H9 (cell line): ENCODE measurements at regions not wholly inside any gene's neighbourhood (a gene's known extent, or its start where the extent isn't known, plus 50 kb on each side); places are given as distances from the start of the nearest gene placed in this dataset.

ENCODE experiments used
- DNase-seq: peaks from one replicate; pipeline ENCODE4 v3.0.0-alpha.2; 2017
- H2AFZ ChIP-seq: one replicate; pipeline ENCODE4 v1.6.1; 2013; ENCODE audit warnings: mild to moderate bottlenecking, low read length, control low read depth, moderate library complexity
- H2AK5ac ChIP-seq: 2 replicates; pipeline ENCODE4 v1.6.1; 2013; ENCODE audit warnings: low read length, control low read depth, mixed read lengths; ENCODE audit not compliant: insufficient read length
- H2BK120ac ChIP-seq: one replicate; pipeline ENCODE4 v1.6.1; 2013; ENCODE audit warnings: low read depth, mild to moderate bottlenecking, low read length, control low read depth, inconsistent platforms; ENCODE audit not compliant: poor library complexity, severe bottlenecking
- H2BK12ac ChIP-seq: 2 replicates; pipeline ENCODE4 v1.6.1; 2013; ENCODE audit warnings: low read length, control low read depth, mixed read lengths, low read depth; ENCODE audit not compliant: insufficient read length
- H2BK15ac ChIP-seq: 2 replicates; pipeline ENCODE4 v1.6.1; 2013; ENCODE audit warnings: low read depth, low read length, control low read depth
- H2BK20ac ChIP-seq: one replicate; pipeline ENCODE4 v1.6.1; 2013; ENCODE audit warnings: low read depth, mild to moderate bottlenecking, low read length, control low read depth, inconsistent platforms; ENCODE audit not compliant: poor library complexity, severe bottlenecking
- H2BK5ac ChIP-seq: 2 replicates; pipeline ENCODE4 v1.6.1; 2013; ENCODE audit warnings: low read length, control low read depth, mixed read lengths; ENCODE audit not compliant: insufficient read length
- H3K14ac ChIP-seq: 2 replicates; pipeline ENCODE4 v1.6.1; 2013; ENCODE audit warnings: low read length, control low read depth; ENCODE audit not compliant: insufficient read depth
- H3K18ac ChIP-seq: 2 replicates; pipeline ENCODE4 v1.6.1; 2013; ENCODE audit warnings: low read depth, mild to moderate bottlenecking, mixed read lengths, low read length, control low read depth; ENCODE audit not compliant: insufficient read length
- H3K23ac ChIP-seq: 2 replicates; pipeline ENCODE4 v1.6.1; 2013; ENCODE audit warnings: low read length, control low read depth, mixed read lengths, low read depth; ENCODE audit not compliant: insufficient read length
- H3K23me2 ChIP-seq: 2 replicates; pipeline ENCODE4 v1.6.1; 2013; ENCODE audit warnings: low read depth, mild to moderate bottlenecking, mixed read lengths, low read length, control low read depth; ENCODE audit not compliant: insufficient read length, poor library complexity, severe bottlenecking
- H3K27ac ChIP-seq: 2 replicates; pipeline ENCODE4 v1.5.1; 2013; ENCODE audit warnings: low read length, control low read depth, mixed read lengths, low read depth; ENCODE audit not compliant: insufficient read length
- H3K27me3 ChIP-seq: 2 replicates; pipeline ENCODE4 v1.6.1; 2013; ENCODE audit warnings: low read length, control low read depth, inconsistent platforms; ENCODE audit not compliant: insufficient read depth
- H3K4ac ChIP-seq: 2 replicates; pipeline ENCODE4 v1.6.1; 2013; ENCODE audit warnings: low read depth, mild to moderate bottlenecking, control low read depth, inconsistent platforms, low read length, moderate library complexity
- H3K4me1 ChIP-seq: 2 replicates; pipeline ENCODE4 v1.6.1; 2013; ENCODE audit warnings: low read length, control low read depth, inconsistent platforms; ENCODE audit not compliant: insufficient read depth
- H3K4me2 ChIP-seq: 2 replicates; pipeline ENCODE4 v1.6.1; 2013; ENCODE audit warnings: low read length, control low read depth, mixed read lengths; ENCODE audit not compliant: insufficient read length, insufficient read depth
- H3K56ac ChIP-seq: 2 replicates; pipeline ENCODE4 v1.6.1; 2013; ENCODE audit warnings: low read depth, mild to moderate bottlenecking, mixed read lengths, low read length, control low read depth; ENCODE audit not compliant: insufficient read length
- H3K79me1 ChIP-seq: 2 replicates; pipeline ENCODE4 v1.6.1; 2013; ENCODE audit warnings: low read depth, mild to moderate bottlenecking, moderate library complexity, low read length, control low read depth, inconsistent platforms; ENCODE audit not compliant: insufficient read depth, poor library complexity, severe bottlenecking
- H3K79me2 ChIP-seq: 2 replicates; pipeline ENCODE4 v1.6.1; 2013; ENCODE audit warnings: low read length, control low read depth, inconsistent platforms; ENCODE audit not compliant: insufficient read depth
- H3K9ac ChIP-seq: 2 replicates; pipeline ENCODE4 v1.6.1; 2013; ENCODE audit warnings: low read length, control low read depth, mixed read lengths; ENCODE audit not compliant: insufficient read length; ENCODE audit errors: extremely low read depth
- H3K9me3 ChIP-seq: one replicate; pipeline ENCODE4 v1.6.1; 2013; ENCODE audit warnings: low read depth, low read length, inconsistent platforms; ENCODE audit not compliant: control insufficient read depth
- H3T11ph ChIP-seq: one replicate; pipeline ENCODE4 v1.6.1; 2013; ENCODE audit warnings: mild to moderate bottlenecking, low read length, control low read depth, inconsistent platforms
- H4K20me1 ChIP-seq: one replicate; pipeline ENCODE4 v1.6.1; 2013; ENCODE audit not compliant: control insufficient read depth, insufficient read length, insufficient read depth
- H4K5ac ChIP-seq: 2 replicates; pipeline ENCODE4 v1.6.1; 2013; ENCODE audit warnings: low read depth, mild to moderate bottlenecking, mixed read lengths, low read length, control low read depth; ENCODE audit not compliant: insufficient read length
- H4K8ac ChIP-seq: replicated peaks from 2 replicates; pipeline ENCODE4 v1.6.1; 2013; ENCODE audit warnings: low read length, control low read depth, mixed read lengths, low read depth; ENCODE audit not compliant: insufficient read length
- H4K91ac ChIP-seq: 2 replicates; pipeline ENCODE4 v1.6.1; 2013; ENCODE audit warnings: low read depth, mild to moderate bottlenecking, moderate library complexity, mixed read lengths, low read length, control low read depth; ENCODE audit not compliant: insufficient read length
- H3K27ac Mint-ChIP-seq, 3 experiments: 2 replicates in 2 of 3; 3 replicates in 1 of 3; pipeline ENCODE4 v1.8.0; 2020 to 2021; ENCODE audit warnings: mixed read lengths in 3 of 3, mild to moderate bottlenecking in 1 of 3, moderate library complexity in 1 of 3
- H3K27me3 Mint-ChIP-seq: 2 replicates; pipeline ENCODE4 v1.8.0; 2021; ENCODE audit warnings: low read depth, mild to moderate bottlenecking, moderate library complexity, mixed read lengths
- H3K36me3 Mint-ChIP-seq, 3 experiments: 2 replicates in 2 of 3; 3 replicates in 1 of 3; pipeline ENCODE4 v1.8.0; 2020 to 2021; ENCODE audit warnings: low read depth in 3 of 3, mixed read lengths in 3 of 3; ENCODE audit not compliant: insufficient read depth in 1 of 3
- H3K4me1 Mint-ChIP-seq, 2 experiments: 2 replicates each; pipeline ENCODE4 v1.8.0; 2020; ENCODE audit warnings: mixed read lengths in 2 of 2
- H3K4me3 Mint-ChIP-seq, 2 experiments: 2 replicates in 1 of 2; 3 replicates in 1 of 2; pipeline ENCODE4 v1.8.0; 2020 to 2021; ENCODE audit warnings: mild to moderate bottlenecking in 2 of 2, mixed read lengths in 2 of 2, moderate library complexity in 1 of 2
- H3K9me3 Mint-ChIP-seq, 2 experiments: 2 replicates in 1 of 2; 3 replicates in 1 of 2; pipeline ENCODE4 v1.8.0; 2020; ENCODE audit warnings: mild to moderate bottlenecking in 2 of 2, mixed read lengths in 2 of 2, moderate library complexity in 1 of 2
- CTCF ChIP-seq: fragments of 200-600 bp; sonication (generic); conservative IDR thresholded peaks from 3 replicates; pipeline ENCODE4 v1.8.0; 2021; ENCODE audit warnings: antibody characterized with exemption, mild to moderate bottlenecking
- WGBS: extraction: QIAGEN DNeasy Blood & Tissue Kit; methylation state at CpG from one replicate; pipeline ENCODE4 v1.1.7; 2013; ENCODE audit warnings: missing lambda C conversion rate, low lambda C conversion rate, mixed read lengths; ENCODE audit not compliant: insufficient read length; ENCODE audit errors: extremely low coverage; 5-methylcytosine and 5-hydroxymethylcytosine counted together

GRCh38 chrX:9308426-9308825 lies 156.4 kb upstream of the TBL1X start:
- Histone ChIP-seq H3K79me1 (no peaks in the 10 kb centered on the region), H3K79me2 (no peaks in the 10 kb centered on the region), H4K91ac (no peak overlapping the region), H3T11ph (no peak overlapping the region), H3K23me2 (peaks cover under 1% of the 10 kb centered on the region), H3K18ac (no peak overlapping the region), H3K27me3 (no peaks in the 10 kb centered on the region), H4K20me1 (no peaks in the 10 kb centered on the region), H2BK15ac (no peak overlapping the region), H2BK12ac (no peak overlapping the region), H3K23ac (no peak overlapping the region), H2BK20ac (no peak overlapping the region), H3K27ac (no peak overlapping the region), H3K4me1 (no peaks in the 10 kb centered on the region), H4K8ac (no peak overlapping the region), H3K14ac (no peak overlapping the region), H2AK5ac (no peak overlapping the region), H3K56ac (no peak overlapping the region), H2AFZ (no peak overlapping the region), H2BK120ac (no peak overlapping the region), H3K9me3 (no peaks in the 10 kb centered on the region), H2BK5ac (no peak overlapping the region), H3K9ac (no peak overlapping the region), H4K5ac (no peak overlapping the region), H3K4ac (no peak overlapping the region), H3K4me2 (no peak overlapping the region)
- H3K27me3 Mint-ChIP-seq: no peaks in the 10 kb centered on the region
- TF ChIP-seq CTCF: no peak
- H3K9me3 Mint-ChIP-seq: peaks cover 3 to 51% of the 10 kb centered on the region in 2 experiments
- peaks cover 0 to 5% (median 3%) of the 10 kb centered on the region in 3 experiments; a peak in 3 of 7 replicates for H3K36me3 Mint-ChIP-seq
- H3K4me3 Mint-ChIP-seq: no peak overlapping the region
- WGBS: no CpG with 5 or more reads among the region's 4 CpGs
- no peak for DNase-seq
- H3K4me1 Mint-ChIP-seq: no peaks in the 10 kb centered on the region
- no peak overlapping the region for H3K27ac Mint-ChIP-seq
